HFFc6 (cell line): ENCODE measurements at regions not wholly inside any gene's neighbourhood (a gene's known extent, or its start where the extent isn't known, plus 50 kb on each side); places are given as distances from the start of the nearest gene placed in this dataset.

Experiments
- DNase-seq: peaks from one replicate; pipeline ENCODE4 v3.0.0-alpha.2; 2018
- H3K27ac Mint-ChIP-seq: 2 replicates; pipeline ENCODE4 v1.8.0; 2020; ENCODE audit warnings: mild to moderate bottlenecking, mixed read lengths
- H3K27me3 Mint-ChIP-seq: 2 replicates; pipeline ENCODE4 v1.8.0; 2021; ENCODE audit warnings: mild to moderate bottlenecking, moderate library complexity, mixed read lengths; ENCODE audit not compliant: insufficient read depth
- H3K36me3 Mint-ChIP-seq: 2 replicates; pipeline ENCODE4 v1.8.0; 2021; ENCODE audit warnings: low read depth, mixed read lengths
- H3K4me1 Mint-ChIP-seq: 2 replicates; pipeline ENCODE4 v1.8.0; 2020; ENCODE audit warnings: low read depth, mixed read lengths
- H3K4me3 Mint-ChIP-seq: 2 replicates; pipeline ENCODE4 v1.8.0; 2020; ENCODE audit warnings: mild to moderate bottlenecking, moderate library complexity, mixed read lengths
- H3K9me3 Mint-ChIP-seq: 2 replicates; pipeline ENCODE4 v1.8.0; 2020; ENCODE audit warnings: mild to moderate bottlenecking, mixed read lengths
- TF ChIP-seq, protein P1 (sequence below): fragments of 200-600 bp; sonication (generic); IDR thresholded peaks from 2 replicates; pipeline ENCODE4 v1.5.0; 2021; ENCODE audit warnings: antibody characterized with exemption, mild to moderate bottlenecking

DNA sequence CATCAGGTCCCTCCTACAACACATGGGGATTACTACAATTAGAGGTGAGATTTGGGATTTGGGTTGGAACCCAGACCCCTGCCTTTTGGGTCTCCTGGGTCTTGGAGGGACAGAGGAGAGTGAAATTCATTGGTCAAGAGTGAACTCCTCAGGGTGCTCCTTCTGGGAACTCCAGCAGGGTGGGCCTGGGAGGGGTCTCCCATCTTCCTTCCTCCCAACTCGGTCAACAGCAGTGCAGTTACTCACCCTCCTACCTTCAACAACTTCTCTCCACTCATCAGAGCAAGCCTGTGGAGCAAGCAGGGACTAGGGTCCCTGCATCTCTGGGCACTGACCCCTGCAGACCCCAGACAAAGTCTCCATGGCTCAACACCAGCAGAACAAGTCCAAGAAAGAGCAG, 89.3 kb upstream of the TMPRSS2 start:
- no peak for DNase-seq
- Mint-ChIP-seq H3K27me3 (peaks cover 16% of the 10 kb centered on the region), H3K36me3 (no peaks in the 10 kb centered on the region), H3K4me3 (no peak overlapping the region), H3K9me3 (no peaks in the 10 kb centered on the region), H3K27ac (no peak overlapping the region), H3K4me1 (peaks cover 10% of the 10 kb centered on the region)
- TF ChIP-seq, protein P1, sequence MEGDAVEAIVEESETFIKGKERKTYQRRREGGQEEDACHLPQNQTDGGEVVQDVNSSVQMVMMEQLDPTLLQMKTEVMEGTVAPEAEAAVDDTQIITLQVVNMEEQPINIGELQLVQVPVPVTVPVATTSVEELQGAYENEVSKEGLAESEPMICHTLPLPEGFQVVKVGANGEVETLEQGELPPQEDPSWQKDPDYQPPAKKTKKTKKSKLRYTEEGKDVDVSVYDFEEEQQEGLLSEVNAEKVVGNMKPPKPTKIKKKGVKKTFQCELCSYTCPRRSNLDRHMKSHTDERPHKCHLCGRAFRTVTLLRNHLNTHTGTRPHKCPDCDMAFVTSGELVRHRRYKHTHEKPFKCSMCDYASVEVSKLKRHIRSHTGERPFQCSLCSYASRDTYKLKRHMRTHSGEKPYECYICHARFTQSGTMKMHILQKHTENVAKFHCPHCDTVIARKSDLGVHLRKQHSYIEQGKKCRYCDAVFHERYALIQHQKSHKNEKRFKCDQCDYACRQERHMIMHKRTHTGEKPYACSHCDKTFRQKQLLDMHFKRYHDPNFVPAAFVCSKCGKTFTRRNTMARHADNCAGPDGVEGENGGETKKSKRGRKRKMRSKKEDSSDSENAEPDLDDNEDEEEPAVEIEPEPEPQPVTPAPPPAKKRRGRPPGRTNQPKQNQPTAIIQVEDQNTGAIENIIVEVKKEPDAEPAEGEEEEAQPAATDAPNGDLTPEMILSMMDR: no peak

DNA sequence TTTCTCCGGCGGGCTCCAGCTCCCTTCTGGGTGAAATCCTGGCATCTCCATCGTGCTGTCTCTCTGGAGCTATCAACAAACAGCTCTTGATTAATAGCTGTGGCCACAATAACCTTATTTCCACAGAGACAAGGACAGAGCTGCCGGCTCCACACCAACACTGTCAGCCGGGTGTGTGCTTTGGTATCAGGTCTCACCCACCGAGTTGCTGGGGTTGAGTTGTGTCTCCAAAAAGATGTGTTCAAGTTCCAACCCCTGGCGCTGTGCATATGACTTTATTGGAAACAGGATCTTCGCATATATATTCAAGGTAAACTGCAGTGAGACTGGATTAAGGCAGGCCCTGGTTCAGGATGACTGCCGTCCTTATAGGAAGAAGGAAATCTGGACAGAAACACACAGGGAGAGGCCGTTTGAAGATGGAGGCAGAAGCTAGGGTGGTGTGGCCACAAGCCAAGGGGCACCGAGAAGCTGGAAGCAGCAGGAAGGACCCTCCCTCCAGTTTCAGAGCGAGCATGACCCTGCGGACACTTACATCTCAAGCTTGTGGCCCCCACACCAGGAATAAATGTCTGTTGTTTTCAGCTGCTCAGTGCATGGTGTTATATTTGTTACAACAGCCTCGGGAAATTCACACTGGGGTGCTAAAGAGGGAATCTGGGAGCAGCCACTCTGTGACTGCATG, 88.4 kb upstream of the TMPRSS2 start:
- TF ChIP-seq, protein P1: no peak
- Mint-ChIP-seq H3K9me3 (no peaks in the 10 kb centered on the region), H3K27ac (no peak overlapping the region)

DNA sequence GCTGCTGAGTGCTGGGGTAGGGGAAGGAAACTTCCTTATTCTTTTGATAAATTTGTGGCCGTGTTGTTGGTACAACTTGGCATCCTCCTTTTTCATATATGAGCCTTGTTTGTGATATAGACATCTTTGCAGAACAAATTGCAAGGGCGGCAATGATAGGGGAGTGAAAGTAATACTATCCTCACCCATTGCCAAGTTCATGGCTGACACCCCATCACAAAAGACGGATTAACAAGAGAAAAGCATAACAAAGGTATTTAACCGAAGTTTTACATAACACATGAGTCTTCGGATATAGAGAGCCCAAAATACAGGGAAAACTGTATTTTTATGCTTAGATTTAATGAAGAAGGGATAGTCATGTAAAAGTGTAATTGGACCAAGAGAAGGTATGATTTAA, 86.3 kb upstream of the TMPRSS2 start:
- Mint-ChIP-seq H3K4me3 (no peak overlapping the region), H3K27me3 (peaks cover 16% of the 10 kb centered on the region), H3K36me3 (no peaks in the 10 kb centered on the region), H3K9me3 (no peaks in the 10 kb centered on the region), H3K4me1 (no peaks in the 10 kb centered on the region), H3K27ac (no peak overlapping the region)
- no peak for DNase-seq
- TF ChIP-seq, protein P1: no peak

More for the DNA sequence above, 88.4 kb upstream of the TMPRSS2 start:
- Mint-ChIP-seq H3K4me1 (peaks cover 1% of the 10 kb centered on the region), H3K27me3 (peaks cover 13% of the 10 kb centered on the region), H3K36me3 (no peaks in the 10 kb centered on the region), H3K4me3 (no peak overlapping the region)
- DNase-seq: no peak

DNA sequence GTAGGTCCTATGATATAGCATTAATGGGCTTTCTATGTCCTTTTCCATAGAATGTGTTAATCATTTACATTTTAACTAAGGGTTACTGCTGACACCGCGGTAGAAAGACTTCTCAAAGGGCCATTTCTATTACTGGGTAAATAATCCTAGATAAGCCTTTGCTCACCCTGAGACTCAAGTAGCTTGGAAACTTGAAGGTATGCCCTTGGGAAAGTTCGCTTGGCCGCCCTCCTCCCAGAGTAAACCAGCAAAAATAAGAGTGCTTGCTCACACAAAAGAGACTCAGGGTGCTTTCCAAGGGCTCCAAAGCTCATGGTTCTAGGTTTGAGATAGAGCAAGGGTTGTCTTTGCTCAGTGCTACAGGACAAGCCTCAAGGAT, 85.8 kb upstream of the TMPRSS2 start:
- H3K27me3 Mint-ChIP-seq: peaks cover 20% of the 10 kb centered on the region
- H3K27ac Mint-ChIP-seq: no peak overlapping the region
- DNase-seq: no peak
- TF ChIP-seq, protein P1: no peak
- H3K4me1 Mint-ChIP-seq: no peaks in the 10 kb centered on the region
- no peaks in the 10 kb centered on the region for H3K9me3 Mint-ChIP-seq
- H3K4me3 Mint-ChIP-seq: no peak overlapping the region
- no peaks in the 10 kb centered on the region for H3K36me3 Mint-ChIP-seq

DNA sequence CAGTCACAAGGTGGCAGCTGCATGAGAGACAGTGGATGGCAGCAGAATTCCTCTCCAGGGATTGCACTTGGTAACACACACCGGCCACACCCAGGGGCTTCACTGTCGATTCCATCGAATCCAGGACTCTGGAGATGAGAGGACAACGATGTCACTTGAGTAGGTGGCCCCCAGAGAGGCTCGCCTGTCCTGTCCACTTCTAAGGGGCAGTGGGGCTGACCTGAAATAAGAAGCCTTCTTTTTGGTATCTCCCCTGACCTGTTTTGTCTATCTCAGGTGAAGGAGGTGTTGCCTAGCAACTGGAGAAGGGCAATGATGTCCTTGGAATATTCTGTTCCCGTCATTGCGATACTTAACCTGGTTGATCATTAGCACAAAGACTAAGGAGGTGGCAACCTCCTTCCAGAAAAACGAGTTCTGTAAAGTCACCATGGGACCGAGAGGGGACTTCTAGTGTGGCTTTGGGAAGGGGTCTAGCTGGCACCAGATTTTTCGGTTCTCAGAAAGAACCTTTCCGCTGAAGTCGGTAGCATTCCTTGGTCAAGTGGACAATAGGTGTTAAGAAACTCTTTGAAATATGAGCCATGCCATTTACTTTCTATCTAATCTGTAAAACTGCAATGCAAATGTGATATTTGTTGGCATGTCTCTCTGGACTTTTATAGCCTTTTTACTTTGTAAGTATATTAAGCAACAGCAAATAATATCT, 85.2 kb upstream of the TMPRSS2 start:
- TF ChIP-seq, protein P1: no peak
- no peaks in the 10 kb centered on the region for H3K36me3 Mint-ChIP-seq
- H3K27me3 Mint-ChIP-seq: peaks cover 23% of the 10 kb centered on the region
- no peaks in the 10 kb centered on the region for H3K4me1 Mint-ChIP-seq
- H3K9me3 Mint-ChIP-seq: no peaks in the 10 kb centered on the region
- H3K27ac Mint-ChIP-seq: no peak overlapping the region
- no peak overlapping the region for H3K4me3 Mint-ChIP-seq
- DNase-seq: no peak
